Kidney epithelial cell (primary cell): ENCODE measurements at regions not wholly inside any gene's neighbourhood (a gene's known extent, or its start where the extent isn't known, plus 50 kb on each side); places are given as distances from the start of the nearest gene placed in this dataset.

ENCODE experiments used
- DNase-seq: peaks from one replicate; pipeline ENCODE4 v3.0.0-alpha.2; 2010; ENCODE audit warnings: low read depth
- H3K27me3 ChIP-seq: 2 replicates; pipeline ENCODE4 v1.6.0; 2011; ENCODE audit warnings: low read length; ENCODE audit not compliant: control insufficient read depth, insufficient read depth
- H3K36me3 ChIP-seq: 2 replicates; pipeline ENCODE4 v1.5.1; 2011; ENCODE audit warnings: low read length; ENCODE audit not compliant: control insufficient read depth, insufficient read depth
- H3K4me3 ChIP-seq: 2 replicates; pipeline ENCODE4 v1.5.1; 2011; ENCODE audit warnings: low read depth, mild to moderate bottlenecking, control low read depth, low read length
- TF ChIP-seq, protein P1 (sequence below): IDR thresholded peaks from 2 replicates; pipeline ENCODE4 v1.5.1; 2011; ENCODE audit warnings: mild to moderate bottlenecking, moderate library complexity, low read length, control low read depth, inconsistent platforms; ENCODE audit not compliant: insufficient read depth, poor library complexity, severe bottlenecking

DNA sequence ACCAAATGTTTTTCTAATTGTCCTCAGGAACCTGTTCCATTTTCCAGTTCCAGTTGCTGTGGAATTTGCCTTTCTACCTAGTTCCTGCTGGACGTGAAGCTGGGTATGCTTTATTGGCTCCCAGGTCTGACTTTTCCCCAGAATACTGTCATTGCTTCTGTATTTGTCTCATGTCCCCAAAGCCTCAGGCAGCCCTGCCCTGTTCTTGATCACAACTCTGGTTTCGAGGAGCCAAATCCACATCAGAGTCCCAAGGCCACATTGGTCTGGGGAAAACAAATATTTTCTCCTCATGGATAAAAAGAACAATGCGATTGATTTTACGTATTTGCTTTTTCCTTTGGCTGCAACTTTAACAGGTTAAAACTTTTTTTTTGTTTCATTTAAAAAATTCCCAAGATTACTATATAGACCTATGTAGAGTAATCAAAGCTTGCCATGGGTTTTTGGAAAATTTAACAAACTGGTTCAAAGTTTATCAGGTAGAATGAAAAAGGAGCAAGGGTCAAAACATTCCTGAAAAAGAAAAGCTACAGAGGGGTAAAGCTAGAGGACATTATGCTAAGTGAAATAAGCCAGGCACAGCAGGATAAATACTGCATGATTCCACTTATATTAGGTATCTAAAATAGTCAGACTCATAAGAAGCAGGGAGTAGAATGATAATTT lies 85.2 kb downstream of the MDH1 start:
- TF ChIP-seq, protein P1, sequence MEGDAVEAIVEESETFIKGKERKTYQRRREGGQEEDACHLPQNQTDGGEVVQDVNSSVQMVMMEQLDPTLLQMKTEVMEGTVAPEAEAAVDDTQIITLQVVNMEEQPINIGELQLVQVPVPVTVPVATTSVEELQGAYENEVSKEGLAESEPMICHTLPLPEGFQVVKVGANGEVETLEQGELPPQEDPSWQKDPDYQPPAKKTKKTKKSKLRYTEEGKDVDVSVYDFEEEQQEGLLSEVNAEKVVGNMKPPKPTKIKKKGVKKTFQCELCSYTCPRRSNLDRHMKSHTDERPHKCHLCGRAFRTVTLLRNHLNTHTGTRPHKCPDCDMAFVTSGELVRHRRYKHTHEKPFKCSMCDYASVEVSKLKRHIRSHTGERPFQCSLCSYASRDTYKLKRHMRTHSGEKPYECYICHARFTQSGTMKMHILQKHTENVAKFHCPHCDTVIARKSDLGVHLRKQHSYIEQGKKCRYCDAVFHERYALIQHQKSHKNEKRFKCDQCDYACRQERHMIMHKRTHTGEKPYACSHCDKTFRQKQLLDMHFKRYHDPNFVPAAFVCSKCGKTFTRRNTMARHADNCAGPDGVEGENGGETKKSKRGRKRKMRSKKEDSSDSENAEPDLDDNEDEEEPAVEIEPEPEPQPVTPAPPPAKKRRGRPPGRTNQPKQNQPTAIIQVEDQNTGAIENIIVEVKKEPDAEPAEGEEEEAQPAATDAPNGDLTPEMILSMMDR = no peak
- no peak for DNase-seq
- Histone ChIP-seq H3K27me3 (no peaks in the 10 kb centered on the region), H3K4me3 (no peak overlapping the region), H3K36me3 (no peaks in the 10 kb centered on the region)

DNA sequence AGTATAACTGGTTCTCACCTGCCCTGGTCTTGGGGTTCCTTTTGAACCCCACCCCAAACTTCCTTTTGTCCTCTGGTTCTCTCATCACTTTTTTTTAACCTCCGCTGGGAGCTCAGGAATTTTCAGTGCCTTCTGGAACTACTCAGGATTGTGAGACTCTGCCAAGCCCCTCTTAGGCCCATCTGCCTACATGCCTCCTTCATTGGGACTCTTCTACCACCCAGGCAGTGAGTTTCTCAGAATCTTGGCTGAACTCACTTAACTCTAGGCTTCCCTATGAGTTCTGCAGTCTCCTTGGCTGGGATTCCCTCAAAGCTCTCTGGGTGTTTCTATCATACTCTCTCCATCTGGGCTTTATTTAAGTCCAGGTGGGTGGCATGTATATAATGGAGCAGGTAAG lies 86.3 kb downstream of the MDH1 start:
- no peak for DNase-seq
- TF ChIP-seq, protein P1 = no peak
- Histone ChIP-seq H3K4me3 (no peak overlapping the region), H3K36me3 (no peaks in the 10 kb centered on the region), H3K27me3 (no peaks in the 10 kb centered on the region)

- no peak overlapping the region for H3K4me3 ChIP-seq
- no peak for DNase-seq
- TF ChIP-seq, protein P1 = no peak
- H3K36me3 ChIP-seq = no peaks in the 10 kb centered on the region
- no peaks in the 10 kb centered on the region for H3K27me3 ChIP-seq
Measured at GRCh38 chr2:63676135-63676534, 87.4 kb downstream of the MDH1 start.

DNA sequence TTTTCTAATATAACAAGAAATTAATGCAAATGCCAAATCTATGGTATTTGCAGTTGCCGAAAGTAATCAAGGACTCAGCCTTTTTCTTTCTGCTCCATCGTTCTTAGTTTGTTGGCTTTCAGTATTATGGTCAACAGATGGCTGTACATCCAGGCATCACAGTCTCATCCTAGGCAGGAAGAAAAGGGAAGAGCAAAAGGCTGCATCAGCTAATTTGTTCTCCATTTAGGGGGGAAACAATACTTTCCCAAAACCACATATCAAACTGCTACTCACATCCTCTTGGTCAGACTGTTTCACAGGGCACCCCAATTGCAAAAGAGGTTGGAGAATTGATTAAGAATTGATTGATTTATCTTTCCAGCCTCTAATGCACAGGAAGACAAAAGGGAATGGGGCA lies 89.3 kb downstream of the MDH1 start:
- H3K36me3 ChIP-seq = no peaks in the 10 kb centered on the region
- H3K27me3 ChIP-seq = no peaks in the 10 kb centered on the region
- TF ChIP-seq, protein P1 = no peak
- H3K4me3 ChIP-seq = no peak overlapping the region
- no peak for DNase-seq

- Histone ChIP-seq H3K27me3 (no peaks in the 10 kb centered on the region), H3K36me3 (no peaks in the 10 kb centered on the region), H3K4me3 (no peak overlapping the region)
- no peak for DNase-seq
- TF ChIP-seq, protein P1 = no peak
Measured at GRCh38 chr2:63678551-63678950, 89.8 kb downstream of the MDH1 start.

- DNase-seq = no peak
Measured at GRCh38 chr2:63679252-63679855, 90.6 kb downstream of the MDH1 start.

More at GRCh38 chr2:63679252-63679855, 90.6 kb downstream of the MDH1 start:
- no peak overlapping the region for H3K4me3 ChIP-seq
- H3K36me3 ChIP-seq = no peaks in the 10 kb centered on the region
- no peaks in the 10 kb centered on the region for H3K27me3 ChIP-seq
- TF ChIP-seq, protein P1 = no peak
